ENCODE measurements at regions not wholly inside any gene's neighbourhood (a gene's known extent, or its start where the extent isn't known, plus 50 kb on each side); places are given as distances from the start of the nearest gene placed in this dataset.

- 0 out of 22 replicates have a peak, but pooled peaks cover 0 to 4% (median 0%) of the 10 kb centered on the region in 11 experiments for H3K36me3 ChIP-seq
- no peaks in the 10 kb centered on the region for H3K27me3 ChIP-seq
- peak overlapping the region in 2 of 11 experiments; percentile 77 to 90; a peak in 4 of 22 replicates for H3K4me2 ChIP-seq
- no peak overlapping the region for H3K4me3 ChIP-seq
- peak overlapping the region in 3 of 11 experiments; percentile 68 to 98 (median 94); a peak in 6 of 22 replicates for H3K27ac ChIP-seq
- no peaks in the 10 kb centered on the region for H4K20me1 ChIP-seq
- H3K9me3 ChIP-seq (replicated peaks in 1 of 11): peaks cover 14 to 28% (median 15%) of the 10 kb centered on the region in 11 experiments
- peak overlapping the region in 2 of 11 experiments; percentile 81 to 94; a peak in 3 of 22 replicates for H3K9ac ChIP-seq
- H3K4me1 ChIP-seq: peaks cover 26 to 78% (median 39%) of the 10 kb centered on the region in 10 experiments
- no peak for TF ChIP-seq Cebpa-rat (IDR thresholded peaks at IDR 0.05)
These were observed 162.1 kb downstream of the ARL4C start for GRCh38 chr2:234334756-234335155.

DNA sequence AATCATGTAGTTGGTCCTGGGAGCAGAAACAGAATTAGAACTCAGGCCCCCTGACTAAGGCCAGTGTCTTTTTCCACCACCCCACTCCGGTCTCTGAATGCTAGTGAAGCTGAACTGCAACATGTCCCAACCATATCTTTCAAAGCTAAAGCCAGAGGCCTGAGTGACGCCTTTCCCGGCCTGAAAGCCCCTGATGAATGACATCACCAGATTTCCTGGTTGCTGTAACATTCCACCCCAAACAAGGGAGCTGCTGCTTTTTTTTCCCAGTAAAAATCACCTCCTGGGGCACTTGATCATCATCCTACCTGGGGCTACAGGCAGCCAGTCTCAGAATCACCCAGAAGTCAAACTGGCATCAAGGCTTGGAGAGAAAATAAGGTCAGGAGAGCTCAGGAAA lies 162.7 kb downstream of the ARL4C start:
- Histone ChIP-seq H3K9me3 (replicated peaks in 1 of 11) (peaks cover 8 to 22% (median 9%) of the 10 kb centered on the region in 11 experiments), H3K4me2 (peak overlapping the region in 2 of 11 experiments; percentile 77 to 90; a peak in 4 of 22 replicates), H3K36me3 (0 out of 22 replicates have a peak, but pooled peaks cover 0 to 2% (median 0%) of the 10 kb centered on the region in 11 experiments), H3K27ac (peak overlapping the region in 2 of 11 experiments; percentile 94 to 98; a peak in 4 of 22 replicates), H3K27me3 (no peaks in the 10 kb centered on the region), H4K20me1 (no peaks in the 10 kb centered on the region), H3K9ac (peak overlapping the region in 1 of 11 experiments; percentile 94; a peak in 1 of 22 replicates), H3K4me3 (no peak overlapping the region), H3K4me1 (peaks cover 26 to 78% (median 39%) of the 10 kb centered on the region in 10 experiments)
- no peak for TF ChIP-seq Cebpa-rat (IDR thresholded peaks at IDR 0.05)

DNA sequence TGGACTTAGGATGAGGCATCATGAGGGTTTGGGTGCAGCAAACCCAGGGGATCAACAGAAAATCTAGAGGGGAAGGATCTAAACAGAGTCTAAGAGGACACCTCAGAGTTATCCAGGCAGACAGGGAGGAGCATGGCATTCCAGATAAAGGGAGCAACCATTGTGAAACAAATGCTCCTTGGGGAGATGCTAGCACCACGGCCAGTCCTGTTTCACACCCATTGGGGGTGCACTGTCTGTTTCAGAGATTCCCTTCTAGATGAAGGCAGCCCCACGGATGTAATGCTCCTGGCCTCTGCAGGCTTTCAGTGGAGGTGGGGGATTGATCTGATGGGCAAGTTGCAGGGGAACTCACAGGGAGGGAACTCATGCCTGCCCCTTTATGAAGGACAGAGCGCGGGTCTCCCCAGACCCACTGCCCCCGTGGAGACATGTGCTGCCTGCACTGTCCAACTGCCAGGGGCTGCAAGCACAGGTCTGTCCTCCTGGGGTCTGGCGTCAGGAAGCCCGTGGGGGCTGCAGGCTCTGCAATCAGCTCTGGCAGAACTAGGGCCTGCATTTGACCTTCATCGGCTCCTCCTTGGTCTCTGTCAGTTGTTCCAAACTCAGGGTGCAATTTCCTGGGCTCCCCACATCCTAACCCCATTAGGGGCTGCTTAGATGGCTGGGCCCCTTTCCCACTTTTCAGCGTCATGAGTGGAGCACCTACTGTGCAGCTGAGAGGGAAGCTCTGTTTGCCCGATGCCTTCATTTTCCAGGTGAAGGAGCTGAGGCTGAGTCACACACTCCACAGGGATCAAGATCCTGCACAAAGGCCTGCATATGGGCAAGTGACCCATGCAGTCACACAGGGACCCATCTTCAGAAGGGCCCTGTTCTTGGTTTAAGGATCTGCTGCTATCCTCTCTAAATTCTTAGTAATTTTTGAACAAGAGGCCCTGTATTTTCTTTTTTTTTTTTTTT lies 163.4 kb downstream of the ARL4C start:
- Histone ChIP-seq H3K9me3 (replicated peaks in 1 of 11) (peaks cover under 1 to 15% (median 2%) of the 10 kb centered on the region in 11 experiments; a peak in 15 of 22 replicates), H3K4me1 (peaks cover 26 to 76% (median 33%) of the 10 kb centered on the region in 10 experiments), H3K4me3 (no peak overlapping the region), H3K27me3 (no peaks in the 10 kb centered on the region), H4K20me1 (no peaks in the 10 kb centered on the region), H3K36me3 (no peaks in the 10 kb centered on the region), H3K9ac (peak overlapping the region in 1 of 11 experiments; percentile 94; a peak in 1 of 22 replicates), H3K4me2 (peak overlapping the region in 2 of 11 experiments; percentile 77 to 90; a peak in 4 of 22 replicates), H3K27ac (peak overlapping the region in 2 of 11 experiments; percentile 94 to 98; a peak in 2 of 22 replicates)
- no peak for TF ChIP-seq Cebpa-rat (IDR thresholded peaks at IDR 0.05)

GRCh38 chr2:234331966-234332365 lies 164.9 kb downstream of the ARL4C start:
- no peaks in the 10 kb centered on the region for H4K20me1 ChIP-seq
- H3K27me3 ChIP-seq: no peaks in the 10 kb centered on the region
- no peak for TF ChIP-seq Cebpa-rat (IDR thresholded peaks at IDR 0.05)
- peaks cover 0 to 13% (median 0%) of the 10 kb centered on the region in 11 experiments; a peak in 6 of 22 replicates for H3K9me3 ChIP-seq (replicated peaks in 1 of 11)
- H3K4me3 ChIP-seq: no peak overlapping the region
- H3K36me3 ChIP-seq: no peaks in the 10 kb centered on the region
- H3K27ac ChIP-seq: no peak overlapping the region; a peak in 1 of 22 replicates
- H3K4me2 ChIP-seq: peak overlapping the region in 2 of 11 experiments; percentile 10 to 90; a peak in 3 of 22 replicates
- H3K9ac ChIP-seq: no peak overlapping the region
- peaks cover 16 to 61% (median 19%) of the 10 kb centered on the region in 10 experiments for H3K4me1 ChIP-seq

DNA sequence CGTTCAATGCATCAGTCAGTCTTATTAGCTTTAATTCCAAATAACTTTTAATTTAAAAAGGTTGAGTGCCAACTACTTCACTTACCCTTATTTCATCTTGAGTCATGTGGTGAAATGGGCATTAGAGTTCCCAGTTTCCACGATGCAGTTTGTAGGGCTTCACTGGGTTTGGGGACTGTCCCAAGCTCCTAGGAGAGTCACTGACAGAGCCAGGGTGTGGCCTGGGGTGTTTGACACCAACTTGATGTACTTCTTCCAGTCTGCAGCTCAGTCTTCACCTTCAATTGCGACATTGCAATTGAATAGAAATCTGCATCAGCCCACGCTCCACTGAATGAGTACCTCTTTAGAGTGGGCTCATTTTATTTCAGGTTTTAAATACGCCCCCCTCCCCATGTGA lies 165.3 kb downstream of the ARL4C start:
- TF ChIP-seq Cebpa-rat (IDR thresholded peaks at IDR 0.05): peak in 1 of 11 experiments; percentile 43; a peak in 1 of 22 replicates
- Histone ChIP-seq H3K4me1 (peaks cover 12 to 57% (median 15%) of the 10 kb centered on the region in 10 experiments), H3K36me3 (no peaks in the 10 kb centered on the region), H3K27ac (no peak overlapping the region), H3K9ac (no peak overlapping the region), H3K4me2 (peak overlapping the region in 2 of 11 experiments; percentile 10 to 90; a peak in 3 of 22 replicates), H3K4me3 (no peak overlapping the region), H4K20me1 (no peaks in the 10 kb centered on the region), H3K9me3 (replicated peaks in 1 of 11) (peaks cover 0 to 13% (median 2%) of the 10 kb centered on the region in 11 experiments; a peak in 6 of 22 replicates), H3K27me3 (no peaks in the 10 kb centered on the region)

DNA sequence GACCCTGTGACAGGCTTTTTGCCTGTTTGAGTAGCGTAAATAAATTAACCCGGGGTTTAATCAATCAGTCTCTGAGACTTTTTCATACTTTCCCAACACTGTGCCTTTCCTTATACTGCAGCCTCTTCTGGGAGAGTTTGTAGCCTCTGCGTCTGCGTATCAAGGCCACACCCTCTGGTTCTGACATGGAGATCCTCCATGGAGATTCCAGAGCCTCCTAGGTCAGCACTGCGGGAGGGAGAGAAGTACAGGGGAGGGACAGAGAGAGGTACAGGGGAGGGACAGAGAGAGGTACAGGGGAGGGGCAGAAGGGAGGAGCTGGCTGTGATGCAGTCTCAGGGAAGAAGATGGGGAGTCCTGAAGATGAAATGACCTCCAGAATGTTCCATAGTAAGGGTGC lies 166.0 kb downstream of the ARL4C start:
- H3K9me3 ChIP-seq (replicated peaks in 1 of 11): peaks cover 0 to 13% (median 4%) of the 10 kb centered on the region in 11 experiments; a peak in 6 of 22 replicates
- peaks cover 6 to 50% (median 8%) of the 10 kb centered on the region in 10 experiments for H3K4me1 ChIP-seq
- no peak overlapping the region for H3K9ac ChIP-seq
- H3K4me3 ChIP-seq: no peak overlapping the region
- H3K4me2 ChIP-seq: peak overlapping the region in 2 of 11 experiments; percentile 10 to 90; a peak in 3 of 22 replicates
- no peak overlapping the region for H3K27ac ChIP-seq
- no peak for TF ChIP-seq Cebpa-rat (IDR thresholded peaks at IDR 0.05)
- H4K20me1 ChIP-seq: no peaks in the 10 kb centered on the region
- H3K27me3 ChIP-seq: no peaks in the 10 kb centered on the region
- H3K36me3 ChIP-seq: no peaks in the 10 kb centered on the region

- Histone ChIP-seq H3K36me3 (no peaks in the 10 kb centered on the region), H4K20me1 (no peaks in the 10 kb centered on the region), H3K4me1 (peaks cover 0 to 36% (median 0%) of the 10 kb centered on the region in 10 experiments; a peak in 4 of 20 replicates), H3K9ac (no peak overlapping the region), H3K4me3 (no peak overlapping the region), H3K27me3 (no peaks in the 10 kb centered on the region), H3K4me2 (no peak overlapping the region), H3K27ac (no peak overlapping the region), H3K9me3 (replicated peaks in 1 of 11) (peaks cover 0 to 13% (median 8%) of the 10 kb centered on the region in 11 experiments; a peak in 10 of 22 replicates)
- TF ChIP-seq Cebpa-rat (IDR thresholded peaks at IDR 0.05): no peak
These were observed 167.5 kb downstream of the ARL4C start for GRCh38 chr2:234329202-234329960.

- H3K4me1 ChIP-seq: peaks cover 0 to 28% (median 0%) of the 10 kb centered on the region in 10 experiments; a peak in 4 of 20 replicates
- H4K20me1 ChIP-seq: no peaks in the 10 kb centered on the region
- H3K27me3 ChIP-seq: no peaks in the 10 kb centered on the region
- no peak overlapping the region for H3K27ac ChIP-seq
- no peak overlapping the region for H3K9ac ChIP-seq
- H3K4me2 ChIP-seq: no peak overlapping the region
- H3K36me3 ChIP-seq: no peaks in the 10 kb centered on the region
- no peak overlapping the region for H3K4me3 ChIP-seq
- H3K9me3 ChIP-seq (replicated peaks in 1 of 11): peaks cover 0 to 15% (median 8%) of the 10 kb centered on the region in 11 experiments; a peak in 10 of 22 replicates
- no peak for TF ChIP-seq Cebpa-rat (IDR thresholded peaks at IDR 0.05)
These were observed 168.4 kb downstream of the ARL4C start for GRCh38 chr2:234328444-234328990.
